Tibial nerve (tissue), 4 donors: ENCODE measurements at regions not wholly inside any gene's neighbourhood (a gene's known extent, or its start where the extent isn't known, plus 50 kb on each side); places are given as distances from the start of the nearest gene placed in this dataset.

Experiments
- DNase-seq, 2 donors: peaks; one replicate each; pipeline ENCODE4 v3.0.0-alpha.2; 2019; ENCODE audit warnings: low spot score in 2 of 2
- H3K27ac ChIP-seq, 4 donors: fragments of 200-600 bp; sonication (generic) in 3 of 4; one replicate each; pipeline ENCODE4 v1.5.1; 2017 to 2019; ENCODE audit warnings: mild to moderate bottlenecking in 1 of 4
- H3K27me3 ChIP-seq, 2 donors: fragments of 200-600 bp; sonication (generic) in 1 of 2; one replicate each; pipeline versions ENCODE4 v1.5.1 to v1.6.0; 2017 to 2019
- H3K36me3 ChIP-seq, 3 donors: fragments of 200-600 bp; sonication (generic); one replicate each; pipeline ENCODE4 v1.5.1; 2018 to 2019
- H3K4me1 ChIP-seq, 4 donors: fragments of 200-600 bp; sonication (generic) in 3 of 4; one replicate each; pipeline ENCODE4 v1.5.1; 2017 to 2019
- H3K4me3 ChIP-seq, 4 donors: fragments of 200-600 bp; sonication (generic) in 3 of 4; one replicate each; pipeline ENCODE4 v1.5.1; 2017 to 2019; ENCODE audit warnings: mild to moderate bottlenecking in 1 of 4, moderate library complexity in 1 of 4
- H3K9me3 ChIP-seq, 4 donors: fragments of 200-600 bp; sonication (generic) in 3 of 4; one replicate each; pipeline ENCODE4 v1.5.1; 2017 to 2019
- EP300 ChIP-seq, 2 donors: sonication (generic); formaldehyde crosslinking; IDR thresholded peaks; one replicate each; pipeline ENCODE4 v1.6.1; 2017; ENCODE audit warnings: antibody characterized with exemption in 2 of 2, mild to moderate bottlenecking in 1 of 2
- POLR2A ChIP-seq, 2 donors: fragments of 450-650 bp; IDR thresholded peaks; one replicate each; pipeline ENCODE4 v1.6.1; 2017; ENCODE audit warnings: antibody characterized with exemption in 2 of 2, mild to moderate bottlenecking in 2 of 2, moderate library complexity in 2 of 2
- WGBS, 2 donors: methylation state at CpG; one replicate each; pipeline ENCODE4 v1.1.5; 2018; 5-methylcytosine and 5-hydroxymethylcytosine counted together
- TF ChIP-seq, protein P1 (sequence below), 5 experiments: fragments of 200-600 bp in 3 of 5; fragments of 450-650 bp in 2 of 5; sonication (generic) in 3 of 5; IDR thresholded peaks; one replicate each; pipeline ENCODE4 v1.5.1; 2016 to 2019; ENCODE audit warnings: antibody characterized with exemption in 5 of 5, mild to moderate bottlenecking in 3 of 5, moderate library complexity in 2 of 5

DNA sequence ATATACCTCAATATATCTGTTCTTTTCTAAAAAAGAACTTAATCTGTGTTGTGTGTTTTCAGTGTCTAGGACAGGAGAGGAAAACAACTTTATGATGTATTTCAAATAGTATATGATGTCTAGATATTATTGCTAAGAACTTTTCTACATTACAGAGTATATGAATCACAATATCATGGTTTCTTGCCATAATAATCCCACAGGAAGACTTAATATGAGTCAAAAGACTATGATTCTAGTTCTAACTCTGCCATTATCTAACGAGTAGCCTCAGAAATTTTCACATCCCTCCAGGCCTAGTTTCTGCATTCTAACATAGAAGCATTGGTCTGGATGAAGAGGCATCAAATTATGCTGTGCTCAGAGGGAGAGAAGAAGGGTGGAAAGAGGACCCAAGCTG is 107.7 kb upstream of the SPRED1 start:
- 62 to 69% methylated on average over 1 of the region's 1 CpG for WGBS, 2 donors
- DNase-seq, result no peak

DNA sequence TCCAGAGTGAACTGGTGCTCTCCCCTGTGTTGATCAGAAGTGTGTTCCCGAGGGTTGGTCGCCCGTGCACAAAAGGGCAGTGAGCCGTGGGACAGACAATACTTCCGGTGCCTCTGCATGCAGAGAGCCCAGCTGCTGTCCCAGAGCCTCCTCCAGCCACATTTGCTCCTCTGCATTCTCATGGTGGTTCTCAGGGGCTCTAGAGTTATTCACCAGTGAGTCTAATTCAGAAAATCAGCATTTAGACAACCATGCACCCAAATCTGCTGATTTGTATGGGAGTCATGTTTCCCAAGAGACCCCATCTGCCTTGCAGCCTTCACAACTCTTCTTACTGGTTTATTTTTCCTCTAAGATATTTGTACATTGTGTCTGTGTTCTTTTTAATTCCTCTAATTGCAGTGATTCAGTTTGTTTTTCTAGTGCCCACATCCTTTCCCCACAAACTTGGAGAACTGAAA is 107.0 kb upstream of the SPRED1 start:
- Histone ChIP-seq H3K27me3 (no peaks in the 10 kb centered on the region), H3K27ac (no peak overlapping the region), H3K36me3 (no peaks in the 10 kb centered on the region), H3K4me3 (no peak overlapping the region), H3K4me1 (no peaks in the 10 kb centered on the region), H3K9me3 (peaks cover 0 to 11% (median 7%) of the 10 kb centered on the region in 4 donors)
- no peak for DNase-seq
- TF ChIP-seq, protein P1, sequence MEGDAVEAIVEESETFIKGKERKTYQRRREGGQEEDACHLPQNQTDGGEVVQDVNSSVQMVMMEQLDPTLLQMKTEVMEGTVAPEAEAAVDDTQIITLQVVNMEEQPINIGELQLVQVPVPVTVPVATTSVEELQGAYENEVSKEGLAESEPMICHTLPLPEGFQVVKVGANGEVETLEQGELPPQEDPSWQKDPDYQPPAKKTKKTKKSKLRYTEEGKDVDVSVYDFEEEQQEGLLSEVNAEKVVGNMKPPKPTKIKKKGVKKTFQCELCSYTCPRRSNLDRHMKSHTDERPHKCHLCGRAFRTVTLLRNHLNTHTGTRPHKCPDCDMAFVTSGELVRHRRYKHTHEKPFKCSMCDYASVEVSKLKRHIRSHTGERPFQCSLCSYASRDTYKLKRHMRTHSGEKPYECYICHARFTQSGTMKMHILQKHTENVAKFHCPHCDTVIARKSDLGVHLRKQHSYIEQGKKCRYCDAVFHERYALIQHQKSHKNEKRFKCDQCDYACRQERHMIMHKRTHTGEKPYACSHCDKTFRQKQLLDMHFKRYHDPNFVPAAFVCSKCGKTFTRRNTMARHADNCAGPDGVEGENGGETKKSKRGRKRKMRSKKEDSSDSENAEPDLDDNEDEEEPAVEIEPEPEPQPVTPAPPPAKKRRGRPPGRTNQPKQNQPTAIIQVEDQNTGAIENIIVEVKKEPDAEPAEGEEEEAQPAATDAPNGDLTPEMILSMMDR (IDR thresholded peaks at IDR 0.05), result no peak
- TF ChIP-seq POLR2A (IDR thresholded peaks at IDR 0.05) (no peak), EP300 (IDR thresholded peaks at IDR 0.05) (no peak)
- 59 to 72% methylated on average over 5 of the region's 5 CpGs for WGBS, 2 donors

More for the DNA sequence above, 107.7 kb upstream of the SPRED1 start:
- Histone ChIP-seq H3K36me3 (no peaks in the 10 kb centered on the region), H3K27me3 (no peaks in the 10 kb centered on the region), H3K27ac (no peak overlapping the region), H3K4me3 (no peak overlapping the region), H3K4me1 (no peaks in the 10 kb centered on the region), H3K9me3 (peaks cover 0 to 4% (median under 1%) of the 10 kb centered on the region in 4 donors)
- TF ChIP-seq EP300 (IDR thresholded peaks at IDR 0.05) (no peak), POLR2A (IDR thresholded peaks at IDR 0.05) (no peak)
- TF ChIP-seq, protein P1 (IDR thresholded peaks at IDR 0.05), result no peak

DNA sequence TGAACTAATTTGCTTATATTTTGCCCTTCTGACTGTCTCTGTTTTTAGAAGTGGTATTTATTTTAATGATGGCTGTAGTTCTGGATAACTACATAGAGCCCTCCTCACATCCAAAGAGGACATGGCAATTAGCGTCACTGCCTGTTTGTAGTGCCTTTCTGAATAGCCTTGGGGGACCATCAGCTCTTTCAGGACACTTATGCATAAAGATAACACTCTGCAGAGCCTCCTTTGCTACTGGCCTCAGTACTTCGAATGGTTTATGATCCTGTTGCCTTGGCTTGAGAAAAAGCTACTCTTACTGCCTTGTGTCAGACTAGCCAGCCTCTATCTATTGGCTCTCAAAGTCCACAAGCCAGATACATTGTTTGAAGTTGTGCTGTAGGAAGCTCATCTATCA is 105.4 kb upstream of the SPRED1 start:
- Histone ChIP-seq H3K27ac (no peak overlapping the region), H3K9me3 (peaks cover 0 to 18% (median 12%) of the 10 kb centered on the region in 4 donors), H3K27me3 (no peaks in the 10 kb centered on the region), H3K4me1 (no peaks in the 10 kb centered on the region), H3K4me3 (no peak overlapping the region), H3K36me3 (no peaks in the 10 kb centered on the region)
- TF ChIP-seq, protein P1 (IDR thresholded peaks at IDR 0.05), result no peak
- TF ChIP-seq POLR2A (IDR thresholded peaks at IDR 0.05), result no peak
- TF ChIP-seq EP300 (IDR thresholded peaks at IDR 0.05), result no peak
- DNase-seq, result no peak
- WGBS, 2 donors, result 51 to 66% methylated on average over 2 of the region's 2 CpGs

DNA sequence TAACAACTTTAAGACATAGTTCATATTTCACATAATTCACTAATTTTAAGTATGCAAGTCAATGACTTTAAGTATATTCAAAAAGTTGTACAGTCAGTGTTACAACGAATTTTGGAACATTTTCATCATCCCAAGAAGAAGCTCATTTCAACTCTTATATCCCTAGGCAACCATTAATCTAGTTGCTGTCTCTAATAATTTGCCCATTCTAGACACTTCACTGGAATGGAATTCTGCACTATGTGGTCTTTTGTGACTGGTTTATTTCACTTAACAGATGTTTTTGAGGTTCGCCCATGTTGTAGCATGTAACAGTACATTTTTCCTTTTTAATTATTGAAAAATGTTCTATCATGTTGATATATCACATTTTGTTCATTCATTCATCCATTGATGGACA is 104.2 kb upstream of the SPRED1 start:
- TF ChIP-seq EP300 (IDR thresholded peaks at IDR 0.05) (no peak), POLR2A (IDR thresholded peaks at IDR 0.05) (no peak)
- TF ChIP-seq, protein P1 (IDR thresholded peaks at IDR 0.05), result no peak
- Histone ChIP-seq H3K27ac (no peak overlapping the region), H3K27me3 (no peaks in the 10 kb centered on the region), H3K9me3 (peaks cover 0 to 18% (median 12%) of the 10 kb centered on the region in 4 donors), H3K36me3 (no peaks in the 10 kb centered on the region), H3K4me3 (no peak overlapping the region), H3K4me1 (no peaks in the 10 kb centered on the region)
- WGBS, 2 donors, result 83 to 88% methylated on average over 2 of the region's 2 CpGs
- no peak for DNase-seq

DNA sequence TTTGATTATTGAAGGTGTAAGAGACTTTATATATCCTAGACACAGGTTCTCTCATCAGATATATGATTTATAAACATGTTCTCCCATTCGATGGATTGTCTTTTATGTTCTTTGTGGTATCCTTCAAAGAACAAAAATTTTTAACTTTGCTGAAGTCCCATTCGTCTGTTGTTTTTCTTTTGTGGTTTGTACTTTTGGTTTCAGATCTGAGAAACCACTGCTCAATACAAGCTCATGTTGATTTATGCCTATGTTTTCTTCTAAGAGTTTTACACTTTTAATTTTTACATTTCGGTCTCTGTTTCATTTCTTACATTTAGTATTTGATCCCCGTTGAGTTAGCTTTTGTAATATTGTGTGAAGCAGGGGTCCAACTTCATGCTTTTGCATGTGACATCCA is 103.3 kb upstream of the SPRED1 start:
- peaks cover 0 to 18% (median 12%) of the 10 kb centered on the region in 4 donors for H3K9me3 ChIP-seq
- WGBS, 2 donors, result 80 to 83% methylated on average over 4 of the region's 4 CpGs
- H3K36me3 ChIP-seq, result no peaks in the 10 kb centered on the region
- no peak for DNase-seq
- no peak overlapping the region for H3K27ac ChIP-seq
- no peak overlapping the region for H3K4me3 ChIP-seq
- TF ChIP-seq POLR2A (IDR thresholded peaks at IDR 0.05) (no peak), EP300 (IDR thresholded peaks at IDR 0.05) (no peak)
- TF ChIP-seq, protein P1 (IDR thresholded peaks at IDR 0.05), result no peak
- no peaks in the 10 kb centered on the region for H3K27me3 ChIP-seq
- H3K4me1 ChIP-seq, result no peaks in the 10 kb centered on the region
